Stimulated activated CD4-positive, alpha-beta T cell treated with anti-CD3 and anti-CD28 coated beads, TNF-alpha, amount 100 ng/mL, for 48 hours (primary cell): ENCODE measurements at regions not wholly inside any gene's neighbourhood (a gene's known extent, or its start where the extent isn't known, plus 50 kb on each side); places are given as distances from the start of the nearest gene placed in this dataset.

Experiments
- DNase-seq, 3 donors: peaks; one replicate each; pipeline ENCODE4 v3.0.0-alpha.2; 2020; ENCODE audit warnings: low read depth in 3 of 3

DNA sequence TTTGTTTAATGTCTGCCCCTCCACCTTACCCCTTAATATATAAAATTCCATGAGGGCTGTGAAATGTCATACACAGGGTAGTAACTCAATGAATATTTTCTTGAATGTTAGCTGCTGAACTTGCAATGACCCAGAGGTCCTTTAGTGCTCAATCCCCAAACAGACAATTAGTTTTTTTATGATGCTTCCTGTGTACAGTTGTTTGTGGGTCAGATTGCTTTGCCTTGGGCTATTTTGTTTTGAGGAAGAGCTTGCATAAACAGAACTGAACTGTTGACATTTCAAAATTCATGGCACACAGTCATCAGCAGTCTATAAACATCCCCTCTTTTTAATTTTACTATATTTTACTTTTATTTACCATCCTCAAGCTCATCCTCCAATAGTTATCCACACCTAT is 820.5 kb upstream of the SEL1L start:
- no peak for DNase-seq

DNA sequence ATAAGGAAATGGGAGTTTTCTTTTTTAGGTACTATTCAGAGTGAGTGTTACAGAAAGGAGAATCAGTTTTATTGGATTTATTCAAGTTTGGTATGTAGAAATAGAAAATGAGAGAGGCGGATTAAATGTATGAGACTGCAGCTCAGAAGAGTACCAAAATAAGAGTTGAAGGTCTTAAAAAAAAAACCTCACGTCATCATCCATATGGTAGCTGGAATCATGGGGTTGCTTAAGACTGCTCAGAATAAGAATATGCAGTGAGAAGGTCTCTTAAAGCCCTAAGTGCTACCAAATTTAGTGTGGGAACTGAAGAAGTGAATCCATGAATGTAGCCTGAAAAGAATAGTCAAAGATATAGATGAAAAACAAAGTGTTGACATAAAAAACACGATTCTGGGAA is 825.5 kb upstream of the SEL1L start:
- no peak for DNase-seq

DNA sequence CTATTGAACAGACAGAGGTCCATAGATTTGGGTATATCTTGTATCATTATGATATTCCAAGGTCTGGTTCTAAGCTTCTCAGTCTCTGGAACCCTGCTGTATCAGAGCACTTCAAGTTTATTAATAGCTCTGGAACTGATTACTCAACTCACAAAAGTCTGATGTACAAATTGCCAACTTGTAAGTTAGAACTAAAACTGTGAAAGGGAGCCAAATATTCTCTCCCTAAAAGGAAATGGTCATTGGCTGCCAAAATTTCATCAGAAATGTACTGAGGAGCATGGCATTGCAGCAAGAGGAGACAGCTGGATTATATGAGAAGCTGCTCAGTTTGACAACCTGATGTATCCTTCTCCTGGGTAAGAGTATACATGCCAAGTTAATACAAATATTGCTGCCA is 828.8 kb upstream of the SEL1L start:
- no peak for DNase-seq

DNA sequence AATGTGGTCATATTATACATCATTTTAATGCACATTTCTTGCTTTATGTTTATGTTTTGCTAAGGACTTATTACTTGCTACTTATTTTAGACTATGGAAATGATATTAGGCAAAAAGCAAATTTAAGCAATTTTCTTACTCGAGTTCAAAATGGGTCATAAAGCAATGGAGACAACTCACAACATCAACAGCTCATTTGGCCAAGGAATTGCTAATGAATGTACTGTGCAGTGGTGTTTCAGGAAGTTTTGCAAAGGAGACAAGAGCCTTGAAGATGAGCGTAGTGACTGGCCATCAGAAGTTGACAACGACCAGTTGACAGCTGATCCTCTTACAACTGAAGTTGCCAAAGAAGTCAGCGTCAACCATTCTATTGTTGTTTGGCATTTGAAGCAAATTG is 831.8 kb upstream of the SEL1L start:
- DNase-seq: no peak

DNA sequence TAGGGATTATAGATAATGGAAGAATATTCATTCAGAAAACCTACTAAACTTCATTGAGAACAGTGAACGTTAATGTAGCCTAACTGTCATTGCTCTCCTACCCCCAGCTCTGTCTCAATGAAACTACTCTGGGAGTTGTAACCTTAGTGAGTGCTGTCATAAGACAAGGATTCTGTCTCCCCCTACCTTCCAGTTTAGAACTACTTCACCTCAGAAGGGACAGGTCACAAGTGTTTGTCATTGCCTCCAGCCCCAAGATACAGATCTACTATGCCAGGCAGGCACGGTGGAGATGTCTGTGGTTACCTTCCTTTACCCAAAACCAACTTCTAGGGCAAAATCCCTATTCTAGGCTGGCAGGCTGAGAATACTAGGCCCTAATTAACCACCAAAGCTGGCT is 833.1 kb upstream of the SEL1L start:
- no peak for DNase-seq

DNA sequence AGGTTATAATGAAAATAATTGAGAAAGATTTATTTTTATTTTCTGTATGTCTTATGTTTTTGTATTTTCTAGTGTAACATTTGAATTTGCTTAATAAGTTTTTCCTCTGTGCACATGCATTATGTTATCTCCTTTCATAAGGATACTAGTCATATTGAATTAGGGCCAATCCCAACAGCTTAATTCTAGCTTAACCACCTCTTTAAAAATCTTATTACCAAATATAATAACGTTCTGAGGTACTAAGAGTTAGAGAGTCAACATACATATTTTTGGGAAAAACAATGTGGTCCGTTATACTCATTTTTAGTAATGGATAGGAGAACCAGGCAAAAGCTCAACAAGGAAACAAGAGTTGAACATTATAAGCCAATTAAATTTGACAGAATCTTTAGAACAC is 845.6 kb upstream of the SEL1L start:
- no peak for DNase-seq

DNA sequence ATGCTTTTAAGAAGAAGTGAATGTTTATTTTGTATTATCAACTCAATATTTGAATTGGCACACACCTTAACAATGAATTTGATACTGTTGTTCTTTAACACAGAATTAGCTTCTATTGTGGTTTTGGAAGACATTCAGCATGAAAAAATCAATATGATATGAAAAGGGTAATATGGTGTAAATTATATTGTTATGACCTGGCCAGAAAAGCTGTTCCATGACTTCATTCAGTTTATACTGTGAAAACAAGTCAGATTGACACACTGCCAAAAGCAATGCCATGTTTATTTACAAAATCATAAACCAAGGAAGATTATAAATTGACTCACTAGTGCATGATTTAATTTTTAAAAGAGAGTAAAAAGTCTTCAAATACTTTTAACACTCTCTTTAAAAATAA is 851.4 kb upstream of the SEL1L start:
- no peak for DNase-seq

DNA sequence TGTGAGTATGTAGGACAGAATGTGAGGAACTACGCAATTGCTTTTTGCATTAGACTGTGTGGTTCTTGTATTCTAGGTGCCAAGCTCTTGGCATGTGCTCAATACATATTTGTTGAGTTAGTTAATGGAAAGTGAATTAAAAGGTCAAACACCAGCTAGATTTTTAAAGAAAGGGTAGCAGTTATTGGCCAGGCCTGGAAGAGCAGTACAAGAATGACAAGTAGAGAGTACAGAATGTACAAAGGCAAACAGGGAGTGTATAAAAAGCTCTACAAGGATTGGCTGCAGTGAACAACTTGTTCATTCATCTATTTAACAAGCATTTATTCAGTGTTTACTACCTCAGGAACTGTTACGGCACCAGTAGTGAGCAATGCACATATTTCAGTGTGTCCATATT is 854.0 kb upstream of the SEL1L start:
- no peak for DNase-seq

DNA sequence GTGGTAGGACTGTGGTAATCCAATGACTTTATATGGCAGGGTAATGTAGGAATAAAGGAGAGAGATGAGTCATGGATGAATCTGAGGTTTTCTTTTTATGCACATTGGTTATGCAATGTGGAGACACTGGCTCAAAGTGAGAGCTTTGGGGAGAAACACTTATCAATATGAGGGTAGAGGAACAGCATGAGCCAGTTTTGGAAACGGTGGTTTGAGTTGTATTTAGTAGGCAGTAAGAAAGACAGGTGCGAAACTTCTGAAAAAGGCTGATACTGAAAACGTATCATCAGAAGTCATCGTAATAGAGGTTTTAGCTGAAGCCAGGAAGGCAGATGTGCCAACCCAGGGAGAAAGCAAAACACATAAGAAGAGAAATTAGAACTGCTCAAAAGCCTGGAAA is 854.8 kb upstream of the SEL1L start:
- no peak for DNase-seq

DNA sequence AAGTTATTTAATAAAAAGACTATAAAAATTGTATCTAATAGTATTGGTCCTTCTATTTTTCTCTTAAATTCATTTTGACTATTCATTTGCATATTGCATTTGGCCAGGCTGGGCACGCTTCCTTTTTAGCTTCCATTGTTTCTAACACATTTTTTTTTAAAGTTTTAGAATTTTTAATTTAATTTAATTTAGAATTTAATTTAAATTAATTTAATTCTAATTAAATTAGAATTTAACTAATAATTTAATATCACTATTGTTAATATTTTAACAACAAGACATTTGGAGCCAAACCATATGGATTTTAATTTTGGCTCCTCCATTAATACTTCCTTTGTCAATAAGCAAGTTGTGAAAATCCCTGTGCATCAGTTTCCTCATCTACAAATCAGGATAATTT is 856.9 kb upstream of the SEL1L start:
- no peak for DNase-seq

DNA sequence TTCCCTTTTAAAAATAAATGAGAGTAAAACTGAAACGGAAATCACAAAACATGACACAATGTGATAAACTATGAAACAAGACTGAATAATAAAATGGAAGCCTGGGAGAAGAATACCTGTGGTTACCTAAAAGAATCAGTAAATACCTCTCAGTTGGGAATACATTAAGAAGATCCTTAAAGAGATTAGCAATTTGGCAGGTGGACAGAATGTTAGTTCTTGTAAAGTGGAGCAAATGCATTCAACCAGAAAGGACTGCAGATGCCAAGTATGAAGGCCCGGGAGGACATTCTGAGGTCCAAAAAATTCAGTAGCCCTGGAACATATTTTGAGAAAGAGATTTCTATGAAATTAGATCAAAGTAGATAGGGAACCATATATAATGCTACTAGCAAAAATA is 861.3 kb upstream of the SEL1L start:
- no peak for DNase-seq

DNA sequence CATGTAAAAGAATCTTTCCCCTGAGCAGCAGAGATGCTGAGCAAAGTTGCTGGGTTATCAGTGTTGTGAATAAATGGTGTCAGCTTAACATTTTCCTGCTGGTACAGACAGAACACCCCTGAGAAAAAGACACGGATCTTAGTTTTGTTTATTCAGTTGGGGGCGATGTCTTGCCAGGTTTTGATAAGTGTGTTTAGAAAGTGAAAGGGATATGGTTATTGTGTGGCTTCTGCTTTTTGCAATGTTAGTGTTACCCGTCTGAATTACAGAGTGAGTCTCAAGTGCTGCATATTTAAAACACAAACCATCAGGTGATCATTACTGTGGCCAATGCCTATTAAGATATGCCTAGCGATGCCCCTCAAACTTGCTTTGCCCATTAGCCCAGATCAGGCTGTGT is 864.6 kb upstream of the SEL1L start:
- DNase-seq: no peak

DNA sequence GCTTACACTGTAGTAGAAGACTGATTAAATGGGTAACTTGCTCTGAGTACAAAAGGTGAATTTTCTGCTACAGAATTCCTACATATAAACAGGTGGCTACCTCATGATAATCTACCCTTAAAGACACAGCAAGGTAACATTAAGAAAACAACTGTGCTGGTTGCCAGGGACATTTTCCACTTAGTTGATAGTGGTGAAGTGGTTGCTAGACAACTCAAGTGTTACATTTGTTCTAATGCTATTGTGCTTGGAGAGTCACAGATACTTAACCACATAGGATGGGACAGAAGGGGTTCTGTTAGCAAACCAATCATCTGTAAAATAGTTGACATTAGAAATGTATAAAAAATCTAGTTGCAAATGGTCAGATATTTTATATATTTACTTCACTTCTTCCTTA is 870.3 kb upstream of the SEL1L start:
- DNase-seq: no peak

DNA sequence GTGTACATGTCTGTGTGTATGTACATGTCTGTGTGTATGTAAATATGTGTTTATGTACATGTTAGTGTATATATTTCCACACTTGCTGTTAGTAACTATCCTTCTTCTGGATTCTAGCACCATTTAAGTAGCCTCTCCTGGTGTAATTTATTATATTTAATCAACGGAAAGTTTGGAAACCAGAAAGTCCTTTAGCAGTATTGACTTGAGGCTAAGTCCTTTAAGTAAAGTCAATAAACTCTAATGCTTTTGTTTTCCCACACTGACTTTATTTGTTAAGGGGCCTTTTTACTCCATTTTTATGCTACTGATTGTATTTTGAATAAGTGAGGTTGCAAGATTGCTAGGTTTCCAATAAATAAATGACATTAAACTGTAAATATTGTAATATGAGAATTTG is 876.4 kb upstream of the SEL1L start:
- no peak for DNase-seq

DNA sequence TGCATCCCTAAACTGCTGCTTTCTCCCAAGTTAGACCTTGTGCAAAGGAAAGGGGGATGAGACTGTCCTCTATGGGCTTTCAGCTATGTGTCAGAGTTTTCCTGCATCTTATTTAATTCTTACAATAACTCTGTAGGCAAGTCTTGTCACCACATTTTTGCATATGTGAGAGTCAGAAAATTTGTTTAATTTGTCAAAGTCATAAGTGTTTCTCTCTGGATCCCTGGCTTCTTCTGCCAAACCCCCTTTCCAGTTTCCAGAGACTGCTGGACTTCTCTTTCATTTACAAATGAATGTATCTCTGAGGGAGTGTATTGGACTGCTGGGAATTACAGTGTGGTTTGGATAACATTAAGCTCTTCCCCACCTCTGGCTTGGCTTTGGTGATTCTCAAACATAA is 877.6 kb upstream of the SEL1L start:
- no peak for DNase-seq

DNA sequence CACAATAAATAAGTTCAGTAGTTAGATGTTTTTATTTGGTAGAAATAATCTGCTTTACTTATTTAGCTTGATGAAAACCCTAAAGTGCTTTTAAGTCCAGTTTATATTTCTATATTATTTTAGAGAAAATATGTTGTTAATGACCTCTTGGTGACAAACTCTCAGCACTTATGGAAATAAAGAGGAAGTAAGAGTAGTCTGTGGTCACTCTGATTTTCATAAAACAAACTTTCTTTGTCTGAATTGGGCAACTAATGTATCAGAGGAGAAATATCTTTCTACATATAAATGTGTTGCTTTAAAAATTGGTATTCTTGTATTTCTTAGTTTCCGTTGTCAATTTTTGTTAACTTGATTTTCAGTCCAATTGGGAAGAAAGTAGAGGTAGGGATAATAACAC is 878.9 kb upstream of the SEL1L start:
- no peak for DNase-seq

DNA sequence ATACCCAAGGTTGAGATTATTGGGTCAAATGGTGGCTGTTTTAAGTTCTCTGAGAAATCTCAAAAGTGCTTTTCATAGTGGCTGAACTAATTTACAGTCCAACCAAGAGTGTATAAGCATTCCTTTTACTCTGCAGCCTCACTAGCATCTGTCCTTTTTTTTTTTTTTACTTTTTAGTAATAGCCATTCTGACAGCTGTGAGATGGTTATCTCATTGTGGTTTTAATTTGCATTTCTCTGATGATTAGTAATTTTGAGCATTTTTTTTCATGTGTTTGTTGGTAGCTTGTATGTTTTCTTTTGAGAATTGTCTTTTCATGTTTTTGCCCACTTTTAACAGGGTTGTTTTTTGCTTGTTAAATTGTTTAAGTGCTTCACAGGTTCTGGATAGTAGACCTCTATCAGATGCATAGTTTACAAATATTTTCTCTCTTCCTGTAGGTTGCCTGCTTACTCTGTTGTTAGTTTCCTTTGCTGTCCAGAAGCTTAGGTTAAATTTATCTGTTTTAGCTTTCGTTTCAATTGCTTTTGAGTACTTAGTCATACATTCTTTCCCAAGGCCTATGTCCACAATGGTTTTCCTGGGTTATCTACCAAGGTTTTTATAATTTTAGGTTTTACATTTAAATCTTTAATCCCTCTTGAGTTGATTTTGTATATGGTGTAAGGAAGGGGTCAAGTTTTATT is 881.3 kb upstream of the SEL1L start:
- no peak for DNase-seq

DNA sequence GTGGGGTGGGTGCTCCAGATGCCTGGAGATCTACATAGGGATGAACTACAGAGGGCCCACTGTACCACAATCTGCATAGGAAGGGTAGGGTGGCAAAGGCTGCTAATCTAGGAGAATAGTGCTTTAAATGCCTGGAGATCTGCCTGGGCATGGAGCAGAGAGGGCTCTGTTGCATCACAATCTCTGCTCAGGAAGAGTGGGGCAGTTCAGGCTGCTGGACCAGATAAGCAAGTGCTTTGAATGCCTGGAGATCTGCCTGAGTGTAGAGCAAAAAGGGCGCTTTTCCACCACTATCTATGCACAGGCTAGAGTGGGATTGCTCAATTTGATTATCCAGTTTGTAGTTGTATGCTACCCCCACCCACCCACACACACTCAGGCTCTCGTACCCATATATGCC is 886.3 kb upstream of the SEL1L start:
- no peak for DNase-seq

DNA sequence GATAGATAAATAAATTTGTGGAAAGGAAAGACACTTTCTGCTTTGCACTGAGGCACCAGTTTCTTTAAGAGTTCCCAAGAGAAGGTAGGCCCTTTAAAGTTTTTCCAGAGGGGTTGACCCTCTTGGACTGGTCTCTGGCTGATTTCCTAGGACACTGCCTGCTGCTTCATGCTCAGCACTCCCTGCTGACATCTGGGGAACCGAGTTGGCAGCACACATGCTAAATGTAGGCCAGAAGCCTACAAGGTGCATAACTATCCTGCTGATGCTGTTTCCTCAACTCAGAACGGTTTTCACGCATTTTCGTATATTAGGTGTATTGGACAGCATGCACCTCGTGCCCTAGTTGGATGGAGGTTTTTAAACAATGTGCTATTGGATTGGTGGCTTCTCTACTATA is 887.2 kb upstream of the SEL1L start:
- no peak for DNase-seq

DNA sequence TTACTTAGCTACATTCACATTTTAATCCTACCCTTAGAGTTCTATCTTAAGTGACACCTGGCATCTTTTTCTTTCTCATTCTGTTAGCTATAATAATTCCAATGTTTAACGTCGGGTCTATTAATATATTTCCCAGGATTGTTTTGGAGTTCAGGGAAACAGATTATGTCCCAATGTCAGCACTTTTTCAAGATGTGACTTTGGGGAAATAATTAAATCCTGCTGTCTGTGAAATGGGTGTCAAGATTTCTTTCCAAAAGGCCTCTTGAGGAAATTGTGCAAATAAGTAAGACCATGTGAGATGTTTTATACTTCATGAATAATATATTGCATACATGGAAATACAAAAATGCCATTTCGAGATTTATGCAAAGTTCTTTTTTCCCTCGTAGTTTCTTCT is 887.6 kb upstream of the SEL1L start:
- DNase-seq: no peak

DNA sequence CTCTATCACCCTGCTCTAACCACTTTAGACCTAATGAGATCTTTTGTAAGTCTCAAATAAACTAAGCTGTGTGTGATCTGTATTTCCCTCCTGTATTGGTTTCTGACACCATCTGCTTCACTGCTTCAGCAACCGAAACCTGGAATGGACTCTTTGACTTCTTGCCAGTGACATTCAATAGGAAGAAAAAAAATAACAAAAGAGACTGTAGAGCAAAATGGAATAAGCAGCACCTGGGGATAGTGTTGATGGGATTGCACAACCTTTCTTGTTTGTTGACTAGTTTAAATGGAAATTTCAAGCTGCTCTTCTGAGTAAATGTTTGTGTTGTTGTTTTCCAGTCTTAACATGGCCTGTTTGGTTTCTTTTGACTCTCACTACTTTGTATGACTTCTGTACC is 888.6 kb upstream of the SEL1L start:
- DNase-seq: no peak

DNA sequence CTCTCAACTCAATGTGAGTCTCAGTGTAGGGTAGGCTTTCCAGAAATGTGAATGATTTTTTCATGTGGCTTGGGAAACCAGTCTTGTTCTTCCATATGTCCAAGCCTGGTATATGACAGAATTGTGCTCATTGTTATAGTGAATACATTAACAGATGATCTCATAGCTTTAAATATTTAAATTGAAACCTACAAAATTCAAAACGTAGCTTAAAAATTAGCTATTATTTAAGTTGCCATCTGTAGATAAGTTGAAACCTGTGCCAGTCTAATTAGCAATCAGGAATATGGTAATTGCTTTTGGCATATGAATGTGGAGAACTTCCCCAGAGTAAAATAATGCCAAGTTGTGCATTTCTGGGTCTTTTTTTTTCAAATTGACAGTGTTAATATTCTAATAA is 891.6 kb upstream of the SEL1L start:
- no peak for DNase-seq

DNA sequence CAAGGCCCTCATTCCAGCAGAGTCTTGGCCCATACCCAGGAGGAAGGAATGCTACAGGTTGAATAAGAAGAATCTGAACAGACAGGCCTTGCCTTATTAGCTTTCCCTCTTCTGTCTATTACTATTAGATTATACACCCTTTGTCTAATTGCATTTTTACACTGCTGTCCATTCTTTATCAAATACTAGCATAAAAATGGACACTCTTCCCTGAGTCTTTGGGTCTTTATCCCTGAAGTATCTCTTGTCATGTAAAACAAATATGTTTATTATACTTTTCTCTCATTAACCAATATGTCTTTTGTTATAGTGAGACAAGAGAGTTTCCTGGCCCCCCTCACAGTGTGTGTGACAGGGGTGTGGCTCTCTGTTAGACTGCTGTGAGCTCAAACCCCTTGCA is 897.4 kb upstream of the SEL1L start:
- DNase-seq: no peak

DNA sequence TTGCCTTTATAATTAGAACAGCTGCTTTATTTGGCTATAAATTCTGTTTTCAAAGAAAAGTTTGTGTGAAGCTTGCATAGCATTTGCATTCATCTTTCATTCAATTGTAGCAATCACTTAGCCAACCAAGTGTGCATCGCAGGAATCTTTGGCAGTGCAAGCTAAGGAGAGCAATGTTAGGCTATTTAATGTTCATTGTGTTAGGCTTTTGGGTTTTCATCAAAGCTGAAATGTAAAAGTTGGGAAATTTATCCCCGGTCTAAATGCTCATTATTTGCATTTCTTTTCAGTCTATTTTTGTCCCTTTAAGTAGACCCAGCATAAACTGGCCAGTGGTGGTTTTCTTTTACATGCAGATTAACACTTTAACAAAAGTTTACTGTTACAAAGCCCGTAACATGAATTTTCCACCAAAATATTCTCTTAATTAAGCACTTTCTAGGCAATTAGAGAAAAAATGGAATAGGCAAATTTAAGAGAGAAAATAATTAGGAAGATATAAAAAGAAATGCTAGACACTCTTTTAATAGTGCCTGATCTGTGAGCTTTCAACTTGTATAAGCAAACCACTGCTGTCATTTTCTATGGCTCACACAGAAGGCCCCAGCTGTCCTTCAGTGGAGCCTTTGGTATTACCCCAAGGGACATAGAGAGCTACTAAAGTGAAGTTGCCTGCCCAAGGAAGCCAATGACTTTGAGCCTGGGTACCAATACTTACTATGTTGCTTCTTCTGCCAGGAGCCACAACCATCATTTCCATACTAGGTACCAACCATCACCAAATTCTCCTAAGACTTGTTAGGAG is 898.9 kb upstream of the SEL1L start:
- no peak for DNase-seq
